Fibroblast of villous mesenchyme (primary cell): ENCODE measurements at regions not wholly inside any gene's neighbourhood (a gene's known extent, or its start where the extent isn't known, plus 50 kb on each side); places are given as distances from the start of the nearest gene placed in this dataset.

Source experiments
- DNase-seq: peaks from one replicate; pipeline ENCODE4 v3.0.0-alpha.2; 2010; ENCODE audit warnings: low read depth
- H3K4me3 ChIP-seq: 2 replicates; pipeline ENCODE4 v1.5.1; 2011; ENCODE audit warnings: low read depth, mild to moderate bottlenecking, low read length
- TF ChIP-seq, protein P1 (sequence below): IDR thresholded peaks from 2 replicates; pipeline ENCODE4 v1.5.1; 2012; ENCODE audit warnings: low read depth, mild to moderate bottlenecking, low read length; ENCODE audit not compliant: insufficient read depth

DNA sequence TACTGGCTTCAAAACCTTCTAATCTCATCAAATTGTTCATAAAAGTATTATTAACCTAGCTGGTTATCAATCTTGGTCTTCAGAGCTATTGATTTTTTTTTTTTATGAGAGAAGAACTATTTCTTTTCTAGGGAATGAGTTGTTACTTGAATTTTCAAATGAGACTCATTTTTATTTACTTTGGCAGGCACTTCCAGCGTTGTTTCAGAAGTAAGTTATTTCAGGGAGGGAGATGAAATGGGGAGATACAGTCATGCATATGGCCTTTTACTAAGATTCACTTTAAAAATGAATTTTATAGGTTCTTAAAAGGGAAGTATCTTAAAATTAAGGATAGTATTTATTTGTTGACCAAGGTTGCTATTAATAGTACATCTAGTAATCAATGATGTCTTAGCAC, 129.6 kb downstream of the IZUMO3 start:
- TF ChIP-seq, protein P1, sequence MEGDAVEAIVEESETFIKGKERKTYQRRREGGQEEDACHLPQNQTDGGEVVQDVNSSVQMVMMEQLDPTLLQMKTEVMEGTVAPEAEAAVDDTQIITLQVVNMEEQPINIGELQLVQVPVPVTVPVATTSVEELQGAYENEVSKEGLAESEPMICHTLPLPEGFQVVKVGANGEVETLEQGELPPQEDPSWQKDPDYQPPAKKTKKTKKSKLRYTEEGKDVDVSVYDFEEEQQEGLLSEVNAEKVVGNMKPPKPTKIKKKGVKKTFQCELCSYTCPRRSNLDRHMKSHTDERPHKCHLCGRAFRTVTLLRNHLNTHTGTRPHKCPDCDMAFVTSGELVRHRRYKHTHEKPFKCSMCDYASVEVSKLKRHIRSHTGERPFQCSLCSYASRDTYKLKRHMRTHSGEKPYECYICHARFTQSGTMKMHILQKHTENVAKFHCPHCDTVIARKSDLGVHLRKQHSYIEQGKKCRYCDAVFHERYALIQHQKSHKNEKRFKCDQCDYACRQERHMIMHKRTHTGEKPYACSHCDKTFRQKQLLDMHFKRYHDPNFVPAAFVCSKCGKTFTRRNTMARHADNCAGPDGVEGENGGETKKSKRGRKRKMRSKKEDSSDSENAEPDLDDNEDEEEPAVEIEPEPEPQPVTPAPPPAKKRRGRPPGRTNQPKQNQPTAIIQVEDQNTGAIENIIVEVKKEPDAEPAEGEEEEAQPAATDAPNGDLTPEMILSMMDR = no peak
- no peak for DNase-seq
- H3K4me3 ChIP-seq = no peak overlapping the region

DNA sequence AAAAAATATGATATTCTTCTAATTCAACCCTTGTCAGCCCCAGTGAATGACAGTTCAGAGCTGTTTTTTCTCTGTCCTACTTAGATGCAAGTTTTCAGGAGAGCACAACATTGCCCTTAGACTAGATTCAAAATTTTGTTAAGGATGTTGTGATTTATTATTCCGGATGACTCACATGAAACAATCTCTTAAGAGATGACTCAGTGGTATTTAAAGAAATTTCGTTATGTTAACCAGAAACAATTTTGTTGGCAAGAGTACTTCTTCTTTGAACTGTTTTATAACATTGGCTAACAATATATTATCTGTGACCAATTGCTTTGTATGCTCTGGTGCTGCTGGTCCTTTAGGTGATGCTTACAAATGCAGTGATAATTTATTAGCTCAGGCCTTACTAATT, 132.0 kb downstream of the IZUMO3 start:
- TF ChIP-seq, protein P1 = no peak
- no peak overlapping the region for H3K4me3 ChIP-seq
- peak; percentile 3 for DNase-seq

DNA sequence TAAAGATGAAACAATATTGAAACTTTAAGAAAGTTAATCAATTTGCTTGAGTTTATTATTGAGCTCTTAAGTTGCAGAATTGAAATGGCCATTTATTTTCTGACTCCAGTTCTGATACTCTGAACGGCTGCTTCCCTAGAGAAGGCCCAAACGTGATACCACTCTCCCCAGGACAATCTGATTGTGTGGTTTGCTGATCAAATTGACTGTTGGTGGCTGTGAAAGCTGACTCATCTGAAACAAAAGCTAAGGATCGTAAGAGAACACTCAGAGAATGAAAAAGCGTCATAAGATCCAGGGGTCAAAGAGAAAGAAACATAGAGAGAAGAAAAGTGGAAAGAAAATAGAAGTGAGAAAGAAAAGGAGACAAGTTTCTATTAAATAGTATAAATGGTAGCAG, 147.2 kb downstream of the IZUMO3 start:
- DNase-seq = no peak
- TF ChIP-seq, protein P1 = no peak
- no peak overlapping the region for H3K4me3 ChIP-seq

DNA sequence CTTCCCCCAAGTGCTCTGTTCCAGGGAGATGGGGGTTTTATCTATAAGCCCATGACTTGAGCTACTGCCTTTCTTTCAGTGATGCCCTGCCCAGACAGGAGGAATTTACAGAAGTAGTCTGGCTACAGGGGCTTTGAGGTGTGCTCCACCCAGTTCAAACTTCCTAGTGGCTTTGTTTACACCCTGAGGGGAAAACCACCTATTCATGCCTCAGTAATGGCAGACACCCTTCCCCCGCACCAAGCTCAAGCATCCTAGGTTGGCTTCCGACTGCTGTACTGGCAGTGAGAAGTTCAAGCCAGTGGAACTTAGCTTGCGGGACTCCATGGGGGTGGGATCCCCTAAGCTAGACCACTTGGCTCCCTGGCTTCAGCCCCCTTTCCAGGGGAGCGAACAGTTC, 154.6 kb downstream of the IZUMO3 start:
- TF ChIP-seq, protein P1 = no peak
- no peak overlapping the region for H3K4me3 ChIP-seq
- no peak for DNase-seq

DNA sequence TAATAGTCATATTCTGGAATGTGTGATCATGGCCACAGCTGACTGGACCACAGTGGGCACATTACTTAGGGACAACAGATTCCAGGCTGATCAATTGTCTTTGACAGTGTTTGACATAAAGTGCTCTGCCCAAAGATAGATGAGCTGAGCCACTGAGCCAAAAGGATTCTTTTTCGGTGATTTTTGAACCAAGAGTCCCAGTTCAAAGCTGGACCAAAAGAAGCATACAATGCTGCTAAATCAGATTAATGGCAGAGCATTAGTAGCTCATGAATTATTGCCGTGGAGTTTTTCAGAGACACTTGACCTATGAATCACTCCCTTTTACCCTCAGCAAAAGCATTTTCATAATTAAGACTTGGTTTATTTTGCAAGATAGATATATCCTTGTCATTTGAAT, 160.6 kb downstream of the IZUMO3 start:
- no peak for DNase-seq
- TF ChIP-seq, protein P1 = no peak
- H3K4me3 ChIP-seq = no peak overlapping the region

DNA sequence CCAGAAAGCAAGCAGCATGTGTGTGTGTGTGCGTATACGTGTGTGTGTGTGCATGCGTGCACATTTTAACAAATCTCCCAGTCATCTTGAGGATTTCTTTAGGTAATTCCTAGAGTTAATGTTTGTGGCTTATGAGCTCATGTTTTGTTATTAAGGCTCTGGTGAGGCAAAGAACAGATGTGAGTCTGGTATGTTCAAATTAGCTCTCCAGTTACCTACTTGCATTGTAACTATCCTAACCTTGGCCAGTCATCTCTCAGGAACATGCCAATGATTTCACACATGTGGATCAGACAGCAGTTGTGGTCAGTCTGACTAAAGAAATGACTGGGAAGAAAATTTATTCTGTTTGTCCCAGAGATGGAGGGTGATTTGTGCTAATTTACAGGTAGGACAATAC, 163.1 kb downstream of the IZUMO3 start:
- no peak overlapping the region for H3K4me3 ChIP-seq
- no peak for DNase-seq
- TF ChIP-seq, protein P1 = no peak

DNA sequence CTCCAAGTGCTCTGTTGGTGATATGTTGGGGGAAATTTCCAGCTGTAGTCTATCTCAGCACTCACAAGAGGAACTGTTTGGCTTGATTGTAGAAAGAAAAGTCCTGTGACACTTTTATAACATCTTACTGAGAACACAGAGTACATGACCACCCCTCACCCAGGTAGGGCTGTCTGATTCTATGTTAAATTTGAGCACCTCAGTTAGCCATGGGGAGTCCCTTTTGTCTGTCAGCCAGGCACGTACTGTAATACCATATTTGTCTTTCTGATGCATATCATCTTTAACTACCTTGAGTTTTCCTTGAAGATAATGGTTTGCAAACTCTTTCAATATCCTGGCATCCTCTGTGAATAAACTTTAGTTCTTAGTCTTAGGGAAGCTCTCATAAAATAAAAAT, 164.5 kb downstream of the IZUMO3 start:
- TF ChIP-seq, protein P1 = no peak
- no peak for DNase-seq
- no peak overlapping the region for H3K4me3 ChIP-seq
